ENCODE measurements at regions not wholly inside any gene's neighbourhood (a gene's known extent, or its start where the extent isn't known, plus 50 kb on each side); places are given as distances from the start of the nearest gene placed in this dataset.

DNA sequence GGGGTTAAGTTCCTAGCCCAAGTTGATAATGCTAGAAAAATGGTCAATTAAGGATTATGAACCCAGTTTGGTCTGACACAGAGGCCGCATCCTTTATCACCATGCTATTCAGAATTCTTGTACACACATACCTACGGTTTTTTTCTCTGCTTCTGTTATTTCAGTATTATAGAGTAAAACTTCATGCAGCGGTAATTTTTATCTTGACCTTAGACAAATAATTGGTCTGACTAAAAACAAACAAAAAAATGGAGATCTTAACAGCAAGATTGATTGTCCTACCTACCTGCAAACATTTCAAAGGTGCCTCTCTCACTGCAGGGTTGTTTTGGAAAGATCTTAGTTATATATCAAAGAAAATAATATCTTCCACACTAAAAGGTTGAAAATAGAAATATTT lies 201.9 kb upstream of the PRICKLE1 start:
- H3K27me3 ChIP-seq (ENCODE audit: control insufficient read depth, insufficient read depth): no peaks in the 10 kb centered on the region
- H3K4me1 ChIP-seq (ENCODE audit: control insufficient read depth, insufficient read depth, low read length): peaks cover 7% of the 10 kb centered on the region
- H3K4me3 ChIP-seq (ENCODE audit: low read length): no peak overlapping the region
- intact Hi-C loops (cut with DNase I): loop anchor here in 2 of 4 donors (10.0 kb wide), 2 partner anchors 57 to 207 kb away; partner anchors contain the start of gene PRICKLE1 (in 1 of the 2)
- no peak for DNase-seq
- 98% methylated on average over 3 of the region's 3 CpGs for WGBS
- no peak overlapping the region for H3K27ac ChIP-seq (ENCODE audit: low read length)
- no peaks in the 10 kb centered on the region for H3K9me3 ChIP-seq (ENCODE audit: control insufficient read depth, low read length)
- no peak for ATAC-seq

DNA sequence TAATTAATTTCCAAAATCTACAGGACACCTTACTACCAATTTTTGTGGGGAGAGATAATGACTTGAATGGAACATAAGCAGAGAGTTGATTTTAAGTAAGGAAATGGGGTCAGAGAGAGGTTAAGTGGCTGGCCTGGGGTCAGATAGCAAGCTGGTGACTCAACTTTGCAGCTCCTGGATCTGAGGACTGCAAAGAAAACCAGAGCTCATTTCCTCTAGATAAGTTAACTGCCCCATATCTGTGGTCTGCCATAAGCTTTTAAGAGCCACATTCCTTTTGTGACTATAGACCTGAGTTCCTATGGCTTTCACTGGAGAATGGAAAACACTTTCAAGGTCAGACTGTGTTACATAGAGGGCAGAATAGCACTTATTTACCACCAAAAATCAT lies 201.2 kb upstream of the PRICKLE1 start:
- intact Hi-C loops (cut with DNase I): loop anchor here in 2 of 4 donors (10.0 kb wide), 2 partner anchors 56 to 206 kb away; partner anchors contain the start of gene PRICKLE1 (in 1 of the 2)
- peaks cover 7% of the 10 kb centered on the region for H3K4me1 ChIP-seq (ENCODE audit: control insufficient read depth, insufficient read depth, low read length)
- no peak overlapping the region for H3K27ac ChIP-seq (ENCODE audit: low read length)
- ATAC-seq (peak; percentile 47 to 83), DNase-seq (peak in 1 of 3 donors; percentile 17)
- no peak overlapping the region for H3K4me3 ChIP-seq (ENCODE audit: low read length)
- H3K9me3 ChIP-seq (ENCODE audit: control insufficient read depth, low read length): no peaks in the 10 kb centered on the region
- H3K27me3 ChIP-seq (ENCODE audit: control insufficient read depth, insufficient read depth): no peaks in the 10 kb centered on the region

DNA sequence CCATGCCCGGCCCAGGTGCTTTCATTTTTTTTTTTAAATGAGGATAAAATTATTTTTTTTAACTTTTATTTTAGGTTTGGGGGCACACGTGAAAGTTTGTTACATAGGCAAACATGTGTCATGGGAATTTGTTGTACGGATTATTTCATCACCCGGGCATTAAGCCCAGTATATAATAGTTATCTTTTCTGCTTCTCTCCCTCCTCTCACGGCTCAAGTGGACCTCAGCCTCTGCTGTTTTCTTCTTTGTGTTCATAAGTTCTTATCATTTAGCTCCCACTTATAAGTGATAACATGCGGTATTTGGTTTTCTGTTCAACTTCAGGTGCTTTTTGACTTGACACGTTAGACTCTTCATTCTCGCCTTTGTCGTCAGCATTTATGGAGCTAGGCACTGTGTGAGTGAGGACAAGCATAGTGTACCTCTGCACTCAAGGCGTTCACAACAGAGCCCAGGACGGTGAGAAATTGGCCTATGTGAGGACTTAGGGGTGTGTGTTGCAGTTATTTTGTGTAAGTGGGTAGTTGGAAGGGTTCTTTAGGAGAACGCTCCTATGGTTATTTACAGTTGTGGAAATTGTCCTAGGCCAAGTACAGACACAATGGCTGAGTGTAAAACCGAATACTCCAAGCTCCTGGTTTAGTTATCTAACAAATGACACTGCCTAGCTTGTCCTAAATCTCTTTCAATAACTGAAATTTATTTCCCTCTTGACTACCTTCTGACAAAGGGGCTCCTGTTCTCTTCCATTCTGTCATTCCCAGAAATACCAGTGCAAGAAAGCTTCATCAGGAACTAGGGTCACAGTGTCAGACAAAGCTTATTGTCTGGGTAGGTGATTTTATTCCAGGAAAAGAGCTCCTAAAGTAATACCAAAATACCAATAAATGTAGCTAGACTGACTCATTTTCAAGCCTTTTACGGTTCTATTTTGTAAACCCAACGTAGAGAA lies 200.5 kb upstream of the PRICKLE1 start:
- intact Hi-C loops (cut with DNase I): loop anchor here in 2 of 4 donors (10.0 kb wide), 2 partner anchors 55 to 205 kb away; partner anchors contain the start of gene PRICKLE1 (in 1 of the 2)

GRCh38 chr12:42786400-42787148 lies 197.0 kb upstream of the PRICKLE1 start:
- DNase-seq: no peak
- no peaks in the 10 kb centered on the region for H3K27me3 ChIP-seq (ENCODE audit: control insufficient read depth, insufficient read depth)
- H3K4me1 ChIP-seq (ENCODE audit: control insufficient read depth, insufficient read depth, low read length): peaks cover 7% of the 10 kb centered on the region
- no peaks in the 10 kb centered on the region for H3K9me3 ChIP-seq (ENCODE audit: control insufficient read depth, low read length)
- intact Hi-C loops (cut with DNase I): no loop called here
- no peak overlapping the region for H3K27ac ChIP-seq (ENCODE audit: low read length)
- no peak overlapping the region for H3K4me3 ChIP-seq (ENCODE audit: low read length)
- 69% methylated on average over 5 of the region's 5 CpGs for WGBS
- ATAC-seq: no peak

More for the DNA sequence above, 200.5 kb upstream of the PRICKLE1 start:
- WGBS: 50% methylated on average over 15 of the region's 15 CpGs
- H3K4me1 ChIP-seq (ENCODE audit: control insufficient read depth, insufficient read depth, low read length): peaks cover 7% of the 10 kb centered on the region
- no peaks in the 10 kb centered on the region for H3K27me3 ChIP-seq (ENCODE audit: control insufficient read depth, insufficient read depth)
- H3K4me3 ChIP-seq (ENCODE audit: low read length): no peak overlapping the region
- ATAC-seq: peak; percentile 78 to 89
- H3K9me3 ChIP-seq (ENCODE audit: control insufficient read depth, low read length): no peaks in the 10 kb centered on the region
- peak overlapping the region; percentile 56 for H3K27ac ChIP-seq (ENCODE audit: low read length)
- DNase-seq: no peak

GRCh38 chr12:42785944-42786343 lies 196.4 kb upstream of the PRICKLE1 start:
- Histone ChIP-seq H3K27ac (ENCODE audit: low read length) (no peak overlapping the region), H3K9me3 (ENCODE audit: control insufficient read depth, low read length) (no peaks in the 10 kb centered on the region), H3K4me1 (ENCODE audit: control insufficient read depth, insufficient read depth, low read length) (peaks cover 6% of the 10 kb centered on the region), H3K27me3 (ENCODE audit: control insufficient read depth, insufficient read depth) (no peaks in the 10 kb centered on the region), H3K4me3 (ENCODE audit: low read length) (no peak overlapping the region)
- intact Hi-C loops (cut with DNase I): no loop called here
- WGBS: 80% methylated on average over 2 of the region's 2 CpGs
- DNase-seq (no peak), ATAC-seq (no peak)

GRCh38 chr12:42780671-42781070 lies 191.1 kb upstream of the PRICKLE1 start:
- intact Hi-C loops (cut with DNase I): no loop called here
- no peak overlapping the region for H3K4me3 ChIP-seq (ENCODE audit: low read length)
- no peak for DNase-seq
- no peaks in the 10 kb centered on the region for H3K9me3 ChIP-seq (ENCODE audit: control insufficient read depth, low read length)
- no peak overlapping the region for H3K27ac ChIP-seq (ENCODE audit: low read length)
- 36% methylated on average over 1 of the region's 1 CpG for WGBS
- H3K27me3 ChIP-seq (ENCODE audit: control insufficient read depth, insufficient read depth): no peaks in the 10 kb centered on the region
- ATAC-seq: peak in 1 of 2 donors; percentile 34
- peaks cover 2% of the 10 kb centered on the region for H3K4me1 ChIP-seq (ENCODE audit: control insufficient read depth, insufficient read depth, low read length)

- no peaks in the 10 kb centered on the region for H3K27me3 ChIP-seq (ENCODE audit: control insufficient read depth, insufficient read depth)
- no peaks in the 10 kb centered on the region for H3K9me3 ChIP-seq (ENCODE audit: control insufficient read depth, low read length)
- H3K27ac ChIP-seq (ENCODE audit: low read length): no peak overlapping the region
- intact Hi-C loops (cut with DNase I): no loop called here
- WGBS: 71% methylated on average over 7 of the region's 7 CpGs
- DNase-seq: no peak
- peak in 1 of 2 donors; percentile 27 for ATAC-seq
- H3K4me1 ChIP-seq (ENCODE audit: control insufficient read depth, insufficient read depth, low read length): peaks cover 2% of the 10 kb centered on the region
- H3K4me3 ChIP-seq (ENCODE audit: low read length): no peak overlapping the region
These were observed 189.8 kb upstream of the PRICKLE1 start for GRCh38 chr12:42779186-42779859.

DNA sequence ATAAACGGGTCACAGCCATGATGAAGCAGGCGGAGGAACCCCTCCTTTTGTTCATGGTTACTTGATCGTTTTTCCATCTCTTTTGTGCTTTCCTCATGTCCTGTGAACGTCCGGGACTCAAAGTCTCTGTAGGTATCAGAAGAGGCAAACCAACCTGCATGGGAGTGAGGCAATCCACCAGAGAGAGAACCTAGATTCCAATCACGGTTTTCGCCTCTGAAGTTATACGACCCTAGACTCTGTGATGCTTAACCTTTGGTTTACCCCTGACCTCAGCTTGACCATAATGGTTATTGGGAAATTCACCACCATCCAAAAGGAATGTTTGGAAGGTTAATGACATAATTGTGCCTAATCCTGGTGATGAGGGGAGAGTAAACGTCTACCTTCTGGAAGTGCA lies 186.8 kb upstream of the PRICKLE1 start:
- ATAC-seq (no peak), DNase-seq (no peak)
- intact Hi-C loops (cut with DNase I): no loop called here
- H3K27me3 ChIP-seq (ENCODE audit: control insufficient read depth, insufficient read depth): no peaks in the 10 kb centered on the region
- no peaks in the 10 kb centered on the region for H3K9me3 ChIP-seq (ENCODE audit: control insufficient read depth, low read length)
- H3K4me3 ChIP-seq (ENCODE audit: low read length): no peak overlapping the region
- WGBS: 86% methylated on average over 9 of the region's 9 CpGs
- peaks cover 2% of the 10 kb centered on the region for H3K4me1 ChIP-seq (ENCODE audit: control insufficient read depth, insufficient read depth, low read length)
- no peak overlapping the region for H3K27ac ChIP-seq (ENCODE audit: low read length)

GRCh38 chr12:42774238-42774637 lies 184.7 kb upstream of the PRICKLE1 start:
- Histone ChIP-seq H3K27ac (ENCODE audit: low read length) (no peak overlapping the region), H3K4me3 (ENCODE audit: low read length) (no peak overlapping the region), H3K4me1 (ENCODE audit: control insufficient read depth, insufficient read depth, low read length) (peaks cover 6% of the 10 kb centered on the region), H3K9me3 (ENCODE audit: control insufficient read depth, low read length) (no peaks in the 10 kb centered on the region), H3K27me3 (ENCODE audit: control insufficient read depth, insufficient read depth) (no peaks in the 10 kb centered on the region)
- intact Hi-C loops (cut with DNase I): no loop called here
- 92% methylated on average over 3 of the region's 3 CpGs for WGBS
- ATAC-seq (no peak), DNase-seq (no peak)

DNA sequence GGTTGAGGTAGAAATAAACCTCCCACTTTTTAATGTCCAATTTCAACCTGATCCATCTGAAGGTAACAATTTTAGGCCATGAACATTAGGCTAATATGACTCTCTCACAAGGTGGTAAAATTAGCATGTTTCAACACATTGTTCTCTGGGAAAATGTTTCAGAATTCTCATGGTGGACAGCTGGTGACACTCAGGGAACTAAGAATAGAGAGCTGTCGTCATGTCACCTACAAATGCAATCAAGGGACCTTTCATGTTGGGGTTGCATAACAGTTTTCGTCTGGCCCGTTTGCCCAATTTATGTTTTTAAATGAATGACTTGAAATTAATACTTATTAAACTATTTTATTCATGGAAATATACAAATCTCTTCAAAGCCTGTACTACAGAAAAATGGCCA lies 180.7 kb upstream of the PRICKLE1 start:
- intact Hi-C loops (cut with DNase I): no loop called here
- Histone ChIP-seq H3K4me3 (ENCODE audit: low read length) (no peak overlapping the region), H3K9me3 (ENCODE audit: control insufficient read depth, low read length) (no peaks in the 10 kb centered on the region), H3K27ac (ENCODE audit: low read length) (no peak overlapping the region), H3K4me1 (ENCODE audit: control insufficient read depth, insufficient read depth, low read length) (peaks cover 7% of the 10 kb centered on the region), H3K27me3 (ENCODE audit: control insufficient read depth, insufficient read depth) (no peaks in the 10 kb centered on the region)
- no peak for ATAC-seq
- WGBS: 67% methylated on average over 3 of the region's 3 CpGs
- no peak for DNase-seq
